ENCODE measurements at regions not wholly inside any gene's neighbourhood (a gene's known extent, or its start where the extent isn't known, plus 50 kb on each side); places are given as distances from the start of the nearest gene placed in this dataset.

DNA sequence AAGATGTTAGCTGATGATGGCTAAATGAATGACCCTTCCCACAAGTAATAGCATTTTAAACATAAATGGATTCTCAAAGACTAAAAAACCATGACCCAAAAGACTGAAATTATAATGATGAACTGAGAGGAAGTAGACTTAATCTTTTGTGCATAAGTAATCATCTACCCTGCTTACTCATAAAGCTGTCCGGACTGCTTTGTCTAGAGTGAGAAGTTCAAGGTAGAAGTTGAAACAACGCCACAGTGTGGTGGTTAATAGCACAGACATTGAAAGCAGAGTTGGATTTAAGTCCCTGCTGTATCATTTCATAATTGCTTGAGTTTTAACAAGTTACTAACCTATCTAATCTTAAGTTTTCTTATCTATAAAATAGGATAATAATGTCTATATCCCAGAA lies 346.6 kb downstream of the CENPC start:
- Histone ChIP-seq H3K36me3 (ENCODE audit: low read length) (no peaks in the 10 kb centered on the region), H3K27ac (ENCODE audit: low read depth, low read length) (no peak overlapping the region)

DNA sequence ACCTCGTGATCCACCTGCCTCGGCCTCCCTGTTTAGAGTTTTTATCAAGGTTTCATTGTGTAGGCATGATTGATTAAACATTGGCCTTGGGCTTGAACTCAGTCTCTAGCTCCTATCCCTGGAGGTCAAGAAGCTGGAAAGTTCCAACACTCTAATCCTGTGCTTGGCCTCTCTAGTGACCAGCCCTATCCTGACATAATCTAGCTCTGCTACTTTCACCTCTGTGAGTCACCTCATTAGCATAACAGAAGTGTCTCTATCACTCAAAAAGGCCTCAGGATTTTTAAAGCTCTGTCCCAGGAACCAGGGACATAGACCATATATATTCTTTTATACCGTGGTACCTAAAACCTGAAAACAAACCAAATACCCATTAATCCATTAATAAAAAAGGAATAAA lies 377.5 kb downstream of the CENPC start:
- no peak overlapping the region for H3K9ac ChIP-seq (ENCODE audit: low read length)
- no peaks in the 10 kb centered on the region for H3K9me2 ChIP-seq (replicated peaks; ENCODE audit: insufficient read depth, low read length)
- no peak overlapping the region for H2AFZ ChIP-seq (ENCODE audit: low read depth, low read length, severe bottlenecking)
- TF ChIP-seq, protein P1, sequence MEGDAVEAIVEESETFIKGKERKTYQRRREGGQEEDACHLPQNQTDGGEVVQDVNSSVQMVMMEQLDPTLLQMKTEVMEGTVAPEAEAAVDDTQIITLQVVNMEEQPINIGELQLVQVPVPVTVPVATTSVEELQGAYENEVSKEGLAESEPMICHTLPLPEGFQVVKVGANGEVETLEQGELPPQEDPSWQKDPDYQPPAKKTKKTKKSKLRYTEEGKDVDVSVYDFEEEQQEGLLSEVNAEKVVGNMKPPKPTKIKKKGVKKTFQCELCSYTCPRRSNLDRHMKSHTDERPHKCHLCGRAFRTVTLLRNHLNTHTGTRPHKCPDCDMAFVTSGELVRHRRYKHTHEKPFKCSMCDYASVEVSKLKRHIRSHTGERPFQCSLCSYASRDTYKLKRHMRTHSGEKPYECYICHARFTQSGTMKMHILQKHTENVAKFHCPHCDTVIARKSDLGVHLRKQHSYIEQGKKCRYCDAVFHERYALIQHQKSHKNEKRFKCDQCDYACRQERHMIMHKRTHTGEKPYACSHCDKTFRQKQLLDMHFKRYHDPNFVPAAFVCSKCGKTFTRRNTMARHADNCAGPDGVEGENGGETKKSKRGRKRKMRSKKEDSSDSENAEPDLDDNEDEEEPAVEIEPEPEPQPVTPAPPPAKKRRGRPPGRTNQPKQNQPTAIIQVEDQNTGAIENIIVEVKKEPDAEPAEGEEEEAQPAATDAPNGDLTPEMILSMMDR (IDR thresholded peaks at IDR 0.05; ENCODE audit: insufficient read depth, low read length, poor library complexity, severe bottlenecking) = no peak
- no peak for TF ChIP-seq EZH2phosphoT487 (conservative IDR thresholded peaks at IDR 0.05; ENCODE audit: low read length)
- H4K20me1 ChIP-seq (ENCODE audit: low read depth, low read length) = no peaks in the 10 kb centered on the region
- no peak overlapping the region for H3K4me3 ChIP-seq (ENCODE audit: insufficient read depth, low read length, poor library complexity, severe bottlenecking)
- H3K27ac ChIP-seq (ENCODE audit: low read depth, low read length) = no peak overlapping the region
- no peaks in the 10 kb centered on the region for H3K27me3 ChIP-seq (ENCODE audit: low read length)
- H3K4me2 ChIP-seq (ENCODE audit: low read depth, low read length, poor library complexity, severe bottlenecking) = no peak overlapping the region
- no peaks in the 10 kb centered on the region for H3K9me3 ChIP-seq (ENCODE audit: insufficient read depth, low read length)
- H3F3A ChIP-seq (ENCODE audit: insufficient read depth) = no peaks in the 10 kb centered on the region
- no peaks in the 10 kb centered on the region for H3K36me3 ChIP-seq (ENCODE audit: low read length)
- H3K79me2 ChIP-seq (ENCODE audit: insufficient read depth, low read length) = no peaks in the 10 kb centered on the region

More for the DNA sequence above, 346.6 kb downstream of the CENPC start:
- H3K79me2 ChIP-seq (ENCODE audit: insufficient read depth, low read length) = no peaks in the 10 kb centered on the region
- no peaks in the 10 kb centered on the region for H3K9me2 ChIP-seq (replicated peaks; ENCODE audit: insufficient read depth, low read length)
- H3K4me3 ChIP-seq (ENCODE audit: insufficient read depth, low read length, poor library complexity, severe bottlenecking) = no peak overlapping the region
- H4K20me1 ChIP-seq (ENCODE audit: low read depth, low read length) = no peaks in the 10 kb centered on the region
- H3K27me3 ChIP-seq (ENCODE audit: low read length) = no peaks in the 10 kb centered on the region
- no peak overlapping the region for H3K4me2 ChIP-seq (ENCODE audit: low read depth, low read length, poor library complexity, severe bottlenecking)
- TF ChIP-seq, protein P1 (IDR thresholded peaks at IDR 0.05; ENCODE audit: insufficient read depth, low read length, poor library complexity, severe bottlenecking) = peak; percentile 19
- no peak for TF ChIP-seq EZH2phosphoT487 (conservative IDR thresholded peaks at IDR 0.05; ENCODE audit: low read length)
- no peaks in the 10 kb centered on the region for H3K9me3 ChIP-seq (ENCODE audit: insufficient read depth, low read length)
- H3F3A ChIP-seq (ENCODE audit: insufficient read depth) = no peaks in the 10 kb centered on the region
- no peak overlapping the region for H3K9ac ChIP-seq (ENCODE audit: low read length)
- H2AFZ ChIP-seq (ENCODE audit: low read depth, low read length, severe bottlenecking) = no peak overlapping the region

DNA sequence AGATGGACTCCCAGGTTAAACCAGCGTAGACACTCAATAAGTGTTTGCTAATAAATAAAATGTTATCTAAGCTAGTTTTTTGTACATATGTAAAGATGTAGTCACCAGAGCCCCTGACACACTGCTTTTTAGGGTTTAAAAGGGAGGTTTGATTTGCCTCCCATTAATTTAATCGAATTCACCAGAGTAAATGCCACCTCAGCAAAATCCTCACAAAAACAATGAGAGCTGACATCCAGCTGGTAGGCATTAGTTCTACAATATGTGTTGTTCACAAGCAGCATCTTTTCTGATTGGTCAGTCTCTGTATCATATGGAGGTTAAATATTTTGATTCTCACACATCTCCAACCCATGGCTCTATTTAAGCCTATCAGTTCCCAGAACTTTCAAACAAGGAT lies 382.6 kb downstream of the CENPC start:
- Histone ChIP-seq H3F3A (ENCODE audit: insufficient read depth) (no peaks in the 10 kb centered on the region), H3K27ac (ENCODE audit: low read depth, low read length) (no peak overlapping the region), H4K20me1 (ENCODE audit: low read depth, low read length) (no peaks in the 10 kb centered on the region), H3K9ac (ENCODE audit: low read length) (no peak overlapping the region), H3K36me3 (ENCODE audit: low read length) (no peaks in the 10 kb centered on the region), H2AFZ (ENCODE audit: low read depth, low read length, severe bottlenecking) (no peak overlapping the region), H3K4me3 (ENCODE audit: insufficient read depth, low read length, poor library complexity, severe bottlenecking) (no peak overlapping the region), H3K9me3 (ENCODE audit: insufficient read depth, low read length) (no peaks in the 10 kb centered on the region), H3K79me2 (ENCODE audit: insufficient read depth, low read length) (no peaks in the 10 kb centered on the region), H3K9me2 (replicated peaks; ENCODE audit: insufficient read depth, low read length) (no peaks in the 10 kb centered on the region), H3K27me3 (ENCODE audit: low read length) (no peaks in the 10 kb centered on the region), H3K4me2 (ENCODE audit: low read depth, low read length, poor library complexity, severe bottlenecking) (no peak overlapping the region)
- no peak for TF ChIP-seq EZH2phosphoT487 (conservative IDR thresholded peaks at IDR 0.05; ENCODE audit: low read length)
- TF ChIP-seq, protein P1 (IDR thresholded peaks at IDR 0.05; ENCODE audit: insufficient read depth, low read length, poor library complexity, severe bottlenecking) = no peak

All from SU-DHL-6 (cell line).